SH-SY5Y (cell line): ENCODE measurements at regions not wholly inside any gene's neighbourhood (a gene's known extent, or its start where the extent isn't known, plus 50 kb on each side); places are given as distances from the start of the nearest gene placed in this dataset.

Source experiments
- GATA2 ChIP-seq: IDR thresholded peaks from 2 replicates; pipeline ENCODE4 v1.6.1; 2011; ENCODE audit warnings: mild to moderate bottlenecking, low read depth, low read length
- GATA3 ChIP-seq: IDR thresholded peaks from 2 replicates; pipeline ENCODE4 v1.6.1; 2011; ENCODE audit warnings: low read depth, mild to moderate bottlenecking, low read length, moderate library complexity

DNA sequence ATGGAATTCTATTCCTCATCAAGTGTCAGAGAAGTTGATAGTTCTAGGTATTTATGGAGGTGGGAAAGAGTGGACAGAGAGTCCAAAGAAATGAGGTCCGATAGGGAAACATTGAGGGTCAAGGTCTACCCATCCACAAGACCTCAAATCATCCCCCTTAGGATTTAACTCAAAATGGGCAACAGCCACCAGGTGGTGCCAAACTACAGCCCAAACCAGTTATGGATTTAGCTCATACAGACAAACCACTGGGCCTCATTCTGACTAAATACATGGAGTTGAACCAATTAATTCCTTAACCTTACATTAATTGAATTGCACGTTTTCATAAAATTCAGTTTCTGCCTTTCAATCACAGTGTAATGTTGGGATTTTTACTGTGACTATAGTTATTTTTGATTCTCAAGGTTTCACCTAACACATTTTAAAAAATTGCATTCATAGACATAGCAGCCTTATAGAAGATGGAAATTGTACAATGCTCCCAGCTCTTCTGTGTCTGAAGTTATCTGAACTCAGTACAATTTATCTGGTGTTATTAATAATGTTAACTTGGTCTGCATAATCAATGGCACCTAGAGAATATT is 98.2 kb upstream of the HNMT start:
- TF ChIP-seq GATA2 (no peak), GATA3 (no peak)
